Activated naive CD4-positive, alpha-beta T cell treated with anti-CD3 and anti-CD28 coated beads, Interleukin-2, amount 50 U/mL, for 24 hours (primary cell): ENCODE measurements at regions not wholly inside any gene's neighbourhood (a gene's known extent, or its start where the extent isn't known, plus 50 kb on each side); places are given as distances from the start of the nearest gene placed in this dataset.

Experiments used
- H3K27ac Mint-ChIP-seq: one replicate; pipeline ENCODE4 v1.8.0; 2021; ENCODE audit warnings: mild to moderate bottlenecking, mixed read lengths
- H3K27me3 Mint-ChIP-seq: one replicate; pipeline ENCODE4 v1.8.0; 2021; ENCODE audit warnings: mixed read lengths
- H3K36me3 Mint-ChIP-seq: one replicate; pipeline ENCODE4 v1.8.0; 2021; ENCODE audit warnings: mixed read lengths
- H3K4me1 Mint-ChIP-seq: one replicate; pipeline ENCODE4 v1.8.0; 2021; ENCODE audit warnings: mixed read lengths
- H3K4me3 Mint-ChIP-seq: one replicate; pipeline ENCODE4 v1.8.0; 2021; ENCODE audit warnings: mild to moderate bottlenecking, mixed read lengths
- H3K9me3 Mint-ChIP-seq: one replicate; pipeline ENCODE4 v1.8.0; 2021; ENCODE audit warnings: mixed read lengths

DNA sequence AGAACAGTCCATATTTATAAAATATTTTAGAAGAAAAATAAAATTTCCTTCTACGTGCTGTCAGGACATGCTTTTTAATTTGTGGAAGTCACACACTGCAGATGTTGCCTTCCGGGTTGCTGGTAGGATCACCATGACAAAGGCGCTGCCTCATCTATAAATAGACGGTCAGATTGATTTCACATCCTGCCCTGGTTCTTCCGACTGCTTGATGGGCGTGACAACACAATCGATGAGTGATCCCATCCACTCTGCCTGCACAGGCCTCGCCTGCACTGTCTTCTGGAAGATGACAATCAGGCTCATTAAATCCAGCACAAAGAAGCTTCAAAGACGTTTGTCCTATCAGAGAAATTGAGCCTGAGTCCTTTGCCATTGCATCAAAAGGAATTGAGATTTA lies 318.9 kb upstream of the TRIB2 start:
- no peak overlapping the region for H3K27ac Mint-ChIP-seq
- H3K4me3 Mint-ChIP-seq, result no peak overlapping the region
- no peaks in the 10 kb centered on the region for H3K27me3 Mint-ChIP-seq
- H3K4me1 Mint-ChIP-seq, result peaks cover 12% of the 10 kb centered on the region
- H3K9me3 Mint-ChIP-seq, result no peaks in the 10 kb centered on the region
- no peaks in the 10 kb centered on the region for H3K36me3 Mint-ChIP-seq

- Mint-ChIP-seq H3K4me1 (peaks cover 12% of the 10 kb centered on the region), H3K9me3 (no peaks in the 10 kb centered on the region), H3K4me3 (no peak overlapping the region), H3K27me3 (no peaks in the 10 kb centered on the region), H3K36me3 (no peaks in the 10 kb centered on the region), H3K27ac (no peak overlapping the region)
These were observed 317.5 kb upstream of the TRIB2 start for GRCh38 chr2:12399240-12399639.

- Mint-ChIP-seq H3K4me1 (peaks cover 10% of the 10 kb centered on the region), H3K36me3 (no peaks in the 10 kb centered on the region), H3K9me3 (no peaks in the 10 kb centered on the region), H3K4me3 (no peak overlapping the region), H3K27me3 (no peaks in the 10 kb centered on the region), H3K27ac (no peak overlapping the region)
These were observed 316.2 kb upstream of the TRIB2 start for GRCh38 chr2:12400543-12400942.

- Mint-ChIP-seq H3K4me1 (peaks cover 5% of the 10 kb centered on the region), H3K9me3 (no peaks in the 10 kb centered on the region), H3K36me3 (no peaks in the 10 kb centered on the region), H3K27me3 (no peaks in the 10 kb centered on the region), H3K27ac (no peak overlapping the region), H3K4me3 (no peak overlapping the region)
These were observed 314.1 kb upstream of the TRIB2 start for GRCh38 chr2:12402440-12403139.

- no peak overlapping the region for H3K4me3 Mint-ChIP-seq
- no peaks in the 10 kb centered on the region for H3K9me3 Mint-ChIP-seq
- no peaks in the 10 kb centered on the region for H3K27me3 Mint-ChIP-seq
- no peak overlapping the region for H3K27ac Mint-ChIP-seq
- peaks cover 5% of the 10 kb centered on the region for H3K4me1 Mint-ChIP-seq
- no peaks in the 10 kb centered on the region for H3K36me3 Mint-ChIP-seq
These were observed 312.2 kb upstream of the TRIB2 start for GRCh38 chr2:12404497-12404896.

DNA sequence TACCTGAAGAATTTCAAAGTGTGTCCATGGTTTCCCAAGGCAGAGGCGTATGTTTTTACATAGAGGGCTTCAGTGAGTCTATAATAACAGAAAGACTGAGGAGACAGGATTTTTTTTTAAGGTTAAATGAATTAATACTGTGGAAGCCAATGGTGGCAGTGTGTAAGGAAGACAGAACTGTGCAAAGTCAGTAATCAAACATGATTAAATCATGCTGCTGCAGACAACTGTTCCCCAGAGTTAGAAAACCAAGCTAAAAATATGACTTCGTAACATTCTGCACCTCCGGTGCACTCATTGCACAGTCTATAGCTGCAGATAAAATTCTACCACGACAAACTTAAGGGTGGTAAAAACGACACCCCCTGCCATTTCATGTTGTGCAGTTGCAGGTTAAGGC lies 309.6 kb upstream of the TRIB2 start:
- Mint-ChIP-seq H3K36me3 (no peaks in the 10 kb centered on the region), H3K9me3 (no peaks in the 10 kb centered on the region), H3K27me3 (no peaks in the 10 kb centered on the region), H3K4me3 (no peak overlapping the region), H3K4me1 (peaks cover 6% of the 10 kb centered on the region), H3K27ac (no peak overlapping the region)

GRCh38 chr2:12412898-12413305 lies 303.8 kb upstream of the TRIB2 start:
- Mint-ChIP-seq H3K4me3 (peak overlapping the region; percentile 16), H3K4me1 (peaks cover 44% of the 10 kb centered on the region), H3K27me3 (no peaks in the 10 kb centered on the region), H3K27ac (peak overlapping the region; percentile 49), H3K36me3 (no peaks in the 10 kb centered on the region), H3K9me3 (no peaks in the 10 kb centered on the region)

GRCh38 chr2:12415536-12415935 lies 301.2 kb upstream of the TRIB2 start:
- Mint-ChIP-seq H3K9me3 (no peaks in the 10 kb centered on the region), H3K4me3 (no peak overlapping the region), H3K4me1 (peaks cover 60% of the 10 kb centered on the region), H3K36me3 (no peaks in the 10 kb centered on the region), H3K27me3 (no peaks in the 10 kb centered on the region), H3K27ac (no peak overlapping the region)

- peak overlapping the region; percentile 10 for H3K27ac Mint-ChIP-seq
- H3K4me3 Mint-ChIP-seq, result no peak overlapping the region
- H3K27me3 Mint-ChIP-seq, result no peaks in the 10 kb centered on the region
- peaks cover 66% of the 10 kb centered on the region for H3K4me1 Mint-ChIP-seq
- no peaks in the 10 kb centered on the region for H3K9me3 Mint-ChIP-seq
- no peaks in the 10 kb centered on the region for H3K36me3 Mint-ChIP-seq
These were observed 300.1 kb upstream of the TRIB2 start for GRCh38 chr2:12416600-12416999.

DNA sequence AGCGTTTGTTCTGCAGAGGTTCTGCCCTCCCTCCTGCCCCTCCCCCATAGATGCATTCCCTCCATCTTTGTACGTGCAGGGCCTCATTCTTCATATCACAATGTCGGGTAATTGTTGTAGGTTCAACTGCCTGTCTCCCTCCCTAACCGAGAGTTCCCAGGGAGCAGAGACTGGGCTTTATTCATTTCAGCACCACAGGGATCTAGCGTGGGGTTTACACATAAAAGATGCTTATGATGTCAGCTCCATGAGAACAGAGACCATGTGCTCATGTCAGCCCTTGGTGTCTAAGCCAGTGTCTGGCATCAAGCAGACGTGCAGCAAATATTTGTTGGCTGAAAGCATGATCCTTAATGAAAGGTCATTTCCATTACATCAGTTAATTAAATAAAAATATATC lies 298.9 kb upstream of the TRIB2 start:
- Mint-ChIP-seq H3K36me3 (no peaks in the 10 kb centered on the region), H3K4me1 (peaks cover 58% of the 10 kb centered on the region), H3K27me3 (no peaks in the 10 kb centered on the region), H3K4me3 (no peak overlapping the region), H3K27ac (peak overlapping the region; percentile 30), H3K9me3 (no peaks in the 10 kb centered on the region)

DNA sequence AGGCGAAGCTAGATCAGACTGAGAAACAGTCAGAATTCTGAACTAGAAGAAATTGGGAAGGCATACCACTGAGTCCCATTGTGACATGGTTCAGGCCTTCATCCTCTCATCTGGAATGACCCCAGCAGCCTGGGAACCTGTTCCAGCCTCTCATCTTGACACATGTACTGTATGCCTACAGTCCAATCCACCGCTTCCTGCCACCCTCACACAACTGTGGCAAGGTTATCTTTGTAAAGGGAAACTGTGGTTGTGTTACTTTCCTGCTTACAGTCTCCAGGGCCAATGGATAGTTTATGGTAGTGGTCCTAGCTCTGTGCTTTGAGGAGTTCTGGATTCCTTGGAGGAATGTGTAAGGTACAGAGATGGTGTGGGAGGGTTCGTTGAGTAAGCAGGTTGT lies 296.9 kb upstream of the TRIB2 start:
- no peaks in the 10 kb centered on the region for H3K36me3 Mint-ChIP-seq
- H3K27ac Mint-ChIP-seq, result no peak overlapping the region
- H3K4me3 Mint-ChIP-seq, result no peak overlapping the region
- H3K27me3 Mint-ChIP-seq, result no peaks in the 10 kb centered on the region
- H3K9me3 Mint-ChIP-seq, result no peaks in the 10 kb centered on the region
- H3K4me1 Mint-ChIP-seq, result peaks cover 50% of the 10 kb centered on the region

- Mint-ChIP-seq H3K27ac (no peak overlapping the region), H3K4me3 (no peak overlapping the region)
These were observed 295.7 kb upstream of the TRIB2 start for GRCh38 chr2:12421046-12421445.

DNA sequence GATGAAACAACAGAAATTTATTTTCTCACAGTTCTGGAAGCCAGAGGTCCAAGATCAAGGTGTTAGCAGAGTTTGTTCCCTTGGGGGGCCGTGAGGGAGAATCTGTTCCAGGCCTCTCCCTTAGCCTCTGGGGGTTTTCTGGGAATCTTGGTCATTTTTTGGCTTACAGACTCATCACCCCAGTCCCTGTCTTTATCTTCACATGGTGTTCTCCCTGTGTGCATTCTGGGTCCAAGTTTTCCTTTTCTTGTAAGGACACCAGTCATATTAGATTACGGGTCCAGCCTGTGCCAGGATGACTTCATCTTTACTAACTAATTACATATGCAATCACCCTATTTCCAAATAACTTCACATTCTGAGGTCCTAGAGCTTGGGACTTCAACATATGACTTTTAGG lies 292.5 kb upstream of the TRIB2 start:
- Mint-ChIP-seq H3K9me3 (no peaks in the 10 kb centered on the region), H3K27ac (no peak overlapping the region), H3K4me1 (peaks cover 21% of the 10 kb centered on the region), H3K36me3 (no peaks in the 10 kb centered on the region), H3K4me3 (no peak overlapping the region), H3K27me3 (no peaks in the 10 kb centered on the region)

More at GRCh38 chr2:12421046-12421445, 295.7 kb upstream of the TRIB2 start:
- Mint-ChIP-seq H3K27me3 (no peaks in the 10 kb centered on the region), H3K9me3 (no peaks in the 10 kb centered on the region), H3K4me1 (peaks cover 40% of the 10 kb centered on the region), H3K36me3 (no peaks in the 10 kb centered on the region)

DNA sequence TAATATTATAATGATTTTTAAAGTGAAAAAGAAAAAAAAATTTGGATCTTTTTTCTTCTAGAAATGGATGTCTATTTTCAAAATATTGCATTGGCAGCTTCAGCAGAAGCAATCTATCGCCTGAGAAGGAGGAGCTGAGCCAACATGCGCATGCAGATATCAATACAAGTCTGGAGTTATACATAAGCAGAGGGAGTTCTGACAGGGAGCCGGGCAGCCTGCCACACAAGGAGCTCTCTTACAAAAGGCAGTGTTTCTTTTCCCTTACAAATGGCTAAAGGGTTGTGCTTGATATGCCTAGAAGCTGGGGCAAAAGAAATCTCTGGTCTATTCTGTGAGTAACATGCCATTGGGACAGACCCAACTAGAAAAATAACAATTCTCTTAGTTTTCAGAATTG lies 291.9 kb upstream of the TRIB2 start:
- Mint-ChIP-seq H3K27ac (no peak overlapping the region), H3K36me3 (no peaks in the 10 kb centered on the region), H3K27me3 (no peaks in the 10 kb centered on the region), H3K9me3 (no peaks in the 10 kb centered on the region), H3K4me1 (peaks cover 26% of the 10 kb centered on the region), H3K4me3 (no peak overlapping the region)

GRCh38 chr2:12428324-12428723 lies 288.4 kb upstream of the TRIB2 start:
- H3K9me3 Mint-ChIP-seq, result no peaks in the 10 kb centered on the region
- H3K4me3 Mint-ChIP-seq, result no peak overlapping the region
- no peaks in the 10 kb centered on the region for H3K27me3 Mint-ChIP-seq
- no peaks in the 10 kb centered on the region for H3K36me3 Mint-ChIP-seq
- peak overlapping the region; percentile 67 for H3K27ac Mint-ChIP-seq
- H3K4me1 Mint-ChIP-seq, result peaks cover 36% of the 10 kb centered on the region

DNA sequence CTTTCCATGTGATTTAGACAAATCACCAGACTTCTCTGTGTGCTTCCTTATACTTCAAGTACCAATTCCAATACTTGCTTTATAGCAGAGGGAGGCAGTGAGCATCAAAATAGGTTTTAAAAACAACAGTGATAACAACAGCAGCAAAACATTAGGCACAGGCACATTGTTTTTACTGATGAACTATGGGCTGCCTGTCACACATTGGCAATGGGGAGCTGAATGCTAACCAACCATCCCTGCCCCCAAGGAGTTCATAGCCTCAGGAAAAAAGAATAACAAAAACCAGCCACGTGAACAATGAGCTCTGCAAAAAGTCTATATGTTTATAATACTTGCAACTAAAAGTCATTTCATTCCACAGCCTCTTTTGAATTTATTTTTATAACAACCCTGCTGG lies 287.9 kb upstream of the TRIB2 start:
- Mint-ChIP-seq H3K4me3 (no peak overlapping the region), H3K27ac (peak overlapping the region; percentile 67), H3K27me3 (no peaks in the 10 kb centered on the region)

GRCh38 chr2:12429779-12430406 lies 286.8 kb upstream of the TRIB2 start:
- Mint-ChIP-seq H3K4me3 (no peak overlapping the region), H3K27ac (no peak overlapping the region), H3K4me1 (peaks cover 50% of the 10 kb centered on the region)

More for the DNA sequence above, 287.9 kb upstream of the TRIB2 start:
- Mint-ChIP-seq H3K4me1 (peaks cover 39% of the 10 kb centered on the region), H3K36me3 (no peaks in the 10 kb centered on the region), H3K9me3 (no peaks in the 10 kb centered on the region)

More at GRCh38 chr2:12429779-12430406, 286.8 kb upstream of the TRIB2 start:
- Mint-ChIP-seq H3K9me3 (no peaks in the 10 kb centered on the region), H3K36me3 (no peaks in the 10 kb centered on the region), H3K27me3 (no peaks in the 10 kb centered on the region)
